ENCODE measurements at regions not wholly inside any gene's neighbourhood (a gene's known extent, or its start where the extent isn't known, plus 50 kb on each side); places are given as distances from the start of the nearest gene placed in this dataset.

DNA sequence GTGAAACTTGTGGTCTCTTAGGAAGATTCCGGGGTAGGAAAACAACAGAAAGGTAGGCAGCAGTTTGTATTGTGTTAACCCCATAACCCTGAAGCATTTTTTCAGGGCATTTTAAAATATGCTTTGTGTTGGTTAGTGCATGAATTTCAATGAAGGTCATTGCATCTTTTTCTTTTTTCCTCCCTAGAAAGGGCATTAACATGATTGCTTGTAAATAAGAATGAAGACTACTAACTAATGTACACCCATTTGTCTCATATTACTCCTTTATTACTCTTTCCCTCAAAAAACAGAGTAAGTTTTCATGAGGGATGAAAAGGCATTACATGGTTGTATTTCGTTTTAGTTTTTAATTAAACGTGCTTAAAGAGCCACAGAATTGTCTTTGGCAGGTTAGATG lies 141.4 kb downstream of the OGFRL1 start:
- no peak for TF ChIP-seq ZFP3 (CRISPR knock-in tag; IDR thresholded peaks at IDR 0.05)
- TF ChIP-seq, protein P1, sequence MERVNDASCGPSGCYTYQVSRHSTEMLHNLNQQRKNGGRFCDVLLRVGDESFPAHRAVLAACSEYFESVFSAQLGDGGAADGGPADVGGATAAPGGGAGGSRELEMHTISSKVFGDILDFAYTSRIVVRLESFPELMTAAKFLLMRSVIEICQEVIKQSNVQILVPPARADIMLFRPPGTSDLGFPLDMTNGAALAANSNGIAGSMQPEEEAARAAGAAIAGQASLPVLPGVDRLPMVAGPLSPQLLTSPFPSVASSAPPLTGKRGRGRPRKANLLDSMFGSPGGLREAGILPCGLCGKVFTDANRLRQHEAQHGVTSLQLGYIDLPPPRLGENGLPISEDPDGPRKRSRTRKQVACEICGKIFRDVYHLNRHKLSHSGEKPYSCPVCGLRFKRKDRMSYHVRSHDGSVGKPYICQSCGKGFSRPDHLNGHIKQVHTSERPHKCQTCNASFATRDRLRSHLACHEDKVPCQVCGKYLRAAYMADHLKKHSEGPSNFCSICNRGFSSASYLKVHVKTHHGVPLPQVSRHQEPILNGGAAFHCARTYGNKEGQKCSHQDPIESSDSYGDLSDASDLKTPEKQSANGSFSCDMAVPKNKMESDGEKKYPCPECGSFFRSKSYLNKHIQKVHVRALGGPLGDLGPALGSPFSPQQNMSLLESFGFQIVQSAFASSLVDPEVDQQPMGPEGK (CRISPR knock-in tag; IDR thresholded peaks at IDR 0.05; ENCODE audit: borderline replicate concordance) = no peak
- TF ChIP-seq ESRRG (CRISPR knock-in tag; IDR thresholded peaks at IDR 0.05) = no peak
- no peak for TF ChIP-seq ZC3H10 (CRISPR knock-in tag; IDR thresholded peaks at IDR 0.05)
- TF ChIP-seq ISL1 (CRISPR knock-in tag; IDR thresholded peaks at IDR 0.05) = no peak
- TF ChIP-seq, protein P2, sequence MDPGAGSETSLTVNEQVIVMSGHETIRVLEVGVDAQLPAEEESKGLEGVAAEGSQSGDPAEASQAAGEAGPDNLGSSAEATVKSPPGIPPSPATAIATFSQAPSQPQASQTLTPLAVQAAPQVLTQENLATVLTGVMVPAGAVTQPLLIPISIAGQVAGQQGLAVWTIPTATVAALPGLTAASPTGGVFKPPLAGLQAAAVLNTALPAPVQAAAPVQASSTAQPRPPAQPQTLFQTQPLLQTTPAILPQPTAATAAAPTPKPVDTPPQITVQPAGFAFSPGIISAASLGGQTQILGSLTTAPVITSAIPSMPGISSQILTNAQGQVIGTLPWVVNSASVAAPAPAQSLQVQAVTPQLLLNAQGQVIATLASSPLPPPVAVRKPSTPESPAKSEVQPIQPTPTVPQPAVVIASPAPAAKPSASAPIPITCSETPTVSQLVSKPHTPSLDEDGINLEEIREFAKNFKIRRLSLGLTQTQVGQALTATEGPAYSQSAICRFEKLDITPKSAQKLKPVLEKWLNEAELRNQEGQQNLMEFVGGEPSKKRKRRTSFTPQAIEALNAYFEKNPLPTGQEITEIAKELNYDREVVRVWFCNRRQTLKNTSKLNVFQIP (CRISPR knock-in tag; IDR thresholded peaks at IDR 0.05; ENCODE audit: borderline replicate concordance, low read depth) = no peak
- TF ChIP-seq, protein P3, sequence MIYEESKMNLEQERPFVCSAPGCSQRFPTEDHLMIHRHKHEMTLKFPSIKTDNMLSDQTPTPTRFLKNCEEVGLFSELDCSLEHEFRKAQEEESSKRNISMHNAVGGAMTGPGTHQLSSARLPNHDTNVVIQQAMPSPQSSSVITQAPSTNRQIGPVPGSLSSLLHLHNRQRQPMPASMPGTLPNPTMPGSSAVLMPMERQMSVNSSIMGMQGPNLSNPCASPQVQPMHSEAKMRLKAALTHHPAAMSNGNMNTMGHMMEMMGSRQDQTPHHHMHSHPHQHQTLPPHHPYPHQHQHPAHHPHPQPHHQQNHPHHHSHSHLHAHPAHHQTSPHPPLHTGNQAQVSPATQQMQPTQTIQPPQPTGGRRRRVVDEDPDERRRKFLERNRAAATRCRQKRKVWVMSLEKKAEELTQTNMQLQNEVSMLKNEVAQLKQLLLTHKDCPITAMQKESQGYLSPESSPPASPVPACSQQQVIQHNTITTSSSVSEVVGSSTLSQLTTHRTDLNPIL (CRISPR knock-in tag; IDR thresholded peaks at IDR 0.05; ENCODE audit: low read depth) = no peak
- TF ChIP-seq ZNF565 (CRISPR knock-in tag; conservative IDR thresholded peaks at IDR 0.05; ENCODE audit: low read depth) = no peak

All from SK-N-SH treated with all-trans-retinoic acid at 6 μM for 48 hours (cell line).